GM18511 (cell line): ENCODE measurements at regions not wholly inside any gene's neighbourhood (a gene's known extent, or its start where the extent isn't known, plus 50 kb on each side); places are given as distances from the start of the nearest gene placed in this dataset.
"Not testable (repeated sequence)": the region's sequence is repeated elsewhere in the genome, so short reads cannot be mapped to it uniquely, and the experiment has no call there.

Experiments
- ATAC-seq: cut with Tn5 transposase; IDR thresholded peaks from one replicate; pipeline ENCODE4 v1.9.1; 2021; ENCODE audit warnings: mild to moderate bottlenecking, moderate library complexity; ENCODE audit not compliant: unreplicated experiment

DNA sequence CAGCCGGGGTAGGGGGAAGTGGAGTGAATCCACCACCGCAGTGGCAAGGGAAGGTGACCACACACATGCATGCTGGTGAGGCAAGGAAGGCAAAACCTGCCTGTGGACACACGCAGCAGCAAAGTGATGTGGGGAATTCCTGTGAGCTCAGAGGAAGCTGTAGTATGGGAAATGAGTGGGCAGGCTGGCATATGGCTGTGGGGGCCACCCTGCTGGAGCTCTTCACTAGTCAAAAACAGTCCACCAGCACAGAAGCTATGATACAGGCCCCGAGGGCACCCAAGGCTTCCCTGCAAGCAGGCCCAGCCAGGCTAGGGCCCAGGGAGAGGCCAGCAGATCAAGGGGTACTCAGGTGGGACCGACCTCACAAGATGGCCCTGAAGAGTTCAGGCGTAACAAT is 239.1 kb downstream of the CHM start:
- no peak for ATAC-seq

DNA sequence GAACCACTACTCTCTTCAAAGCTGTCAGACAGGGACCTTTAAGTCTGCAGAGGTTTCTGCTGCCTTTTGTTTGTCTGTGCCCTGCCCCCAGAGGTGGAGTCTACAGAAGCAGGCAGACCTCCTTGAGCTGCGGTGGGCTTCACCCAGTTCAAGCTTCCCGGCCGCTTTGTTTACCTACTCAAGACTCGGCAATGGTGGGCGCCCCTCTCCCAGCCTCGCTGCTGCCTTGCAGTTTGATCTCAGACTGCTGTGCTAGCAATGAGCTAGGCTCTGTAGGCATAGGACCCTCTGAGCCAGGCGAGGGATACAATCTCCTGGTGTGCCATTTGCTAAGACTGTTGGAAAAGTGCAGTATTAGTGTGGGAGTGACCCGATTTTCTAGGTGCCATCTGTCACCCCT is 275.0 kb downstream of the CHM start:
- not testable (repeated sequence) for ATAC-seq

DNA sequence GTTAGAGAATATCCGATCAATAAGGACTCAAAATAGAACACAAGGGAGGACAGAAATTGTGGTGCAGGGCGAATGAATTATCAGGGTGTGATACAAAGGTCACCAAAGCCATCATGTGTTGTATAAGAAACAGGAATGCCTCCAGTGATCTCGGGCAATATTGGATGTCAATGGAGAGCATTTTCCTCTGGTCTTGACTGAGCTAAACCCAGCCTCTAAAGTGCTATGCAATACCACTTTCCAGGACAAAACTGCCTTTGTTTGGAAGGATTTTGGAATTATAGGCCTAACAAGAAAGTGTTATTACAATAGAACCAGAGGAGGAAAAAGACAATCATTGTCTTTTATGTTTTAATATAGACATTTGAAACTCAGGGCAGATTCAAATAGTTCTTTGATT is 281.7 kb downstream of the CHM start:
- no peak for ATAC-seq

DNA sequence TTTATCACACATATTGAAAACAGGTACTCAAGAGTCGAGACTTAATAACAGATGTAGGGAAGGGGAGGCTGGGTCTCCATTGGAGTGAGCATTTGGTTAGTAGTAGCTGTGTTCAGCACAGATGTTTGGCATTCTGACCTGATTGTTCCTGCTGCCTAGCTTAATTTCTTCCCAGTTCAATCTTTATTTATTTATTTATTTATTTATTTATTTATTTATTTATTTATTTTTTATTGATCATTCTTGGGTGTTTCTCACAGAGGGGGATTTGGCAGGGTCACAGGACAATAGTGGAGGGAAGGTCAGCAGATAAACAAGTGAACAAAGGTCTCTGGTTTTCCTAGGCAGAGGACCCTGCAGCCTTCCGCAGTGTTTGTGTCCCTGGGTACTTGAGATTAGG is 324.3 kb downstream of the CHM start:
- ATAC-seq, result not testable (repeated sequence)

DNA sequence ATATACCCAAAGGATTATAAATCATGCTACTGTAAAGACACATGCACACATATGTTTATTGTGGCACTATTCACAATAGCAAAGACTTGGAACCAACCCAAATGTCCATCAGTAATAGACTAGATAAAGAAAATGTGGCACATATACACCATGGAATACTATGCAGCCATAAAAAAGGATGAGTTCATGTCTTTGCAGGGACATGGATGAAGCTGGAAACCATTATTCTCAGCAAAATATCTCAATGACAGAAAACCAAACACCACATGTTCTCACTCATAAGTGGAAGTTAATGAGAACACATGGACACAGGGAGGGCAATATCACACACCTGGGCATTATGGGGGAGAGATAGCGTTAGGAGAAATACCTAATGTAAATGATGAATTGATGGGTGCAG is 323.8 kb upstream of the POF1B start:
- ATAC-seq, result not testable (repeated sequence)

DNA sequence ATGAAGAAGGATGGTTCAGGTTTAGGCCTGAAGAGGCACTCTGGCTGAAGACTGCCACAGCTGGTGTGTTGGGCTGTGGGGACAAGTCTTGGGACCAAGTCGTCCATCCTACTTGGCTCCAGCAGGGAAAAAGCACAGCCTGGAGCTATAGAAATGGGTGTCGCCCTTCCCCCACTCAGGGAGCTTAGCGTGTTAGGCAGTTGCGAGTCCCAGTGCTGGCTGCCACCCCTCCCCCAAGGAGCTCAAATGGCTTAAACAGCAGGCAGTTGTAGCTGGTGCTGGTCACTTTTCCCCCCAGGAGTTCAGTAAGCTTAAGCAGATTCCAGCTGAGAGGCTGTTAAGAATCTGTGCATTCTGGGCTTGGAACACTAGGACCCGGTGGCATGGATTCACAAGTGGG is 319.5 kb upstream of the POF1B start:
- ATAC-seq, result no peak

DNA sequence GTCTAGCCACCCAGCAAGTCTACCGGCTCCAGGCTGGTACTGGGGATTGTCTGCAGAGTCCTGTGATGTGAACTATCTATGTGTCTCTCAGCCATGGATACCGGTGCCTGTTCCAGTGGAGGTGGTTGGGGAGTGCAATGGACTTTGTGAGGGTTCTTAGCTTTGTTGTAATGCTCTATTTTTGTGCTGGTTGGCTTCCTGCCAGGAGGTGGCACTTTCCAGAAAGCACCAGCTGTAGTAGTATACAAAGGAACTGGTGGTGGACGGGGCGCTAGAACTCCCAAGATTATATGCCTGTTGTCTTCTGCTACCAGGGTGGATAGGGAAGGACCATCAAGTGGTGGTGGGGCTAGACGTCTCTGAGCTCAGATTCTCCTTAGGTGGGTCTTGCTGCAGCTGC is 306.4 kb upstream of the POF1B start:
- ATAC-seq, result no peak

DNA sequence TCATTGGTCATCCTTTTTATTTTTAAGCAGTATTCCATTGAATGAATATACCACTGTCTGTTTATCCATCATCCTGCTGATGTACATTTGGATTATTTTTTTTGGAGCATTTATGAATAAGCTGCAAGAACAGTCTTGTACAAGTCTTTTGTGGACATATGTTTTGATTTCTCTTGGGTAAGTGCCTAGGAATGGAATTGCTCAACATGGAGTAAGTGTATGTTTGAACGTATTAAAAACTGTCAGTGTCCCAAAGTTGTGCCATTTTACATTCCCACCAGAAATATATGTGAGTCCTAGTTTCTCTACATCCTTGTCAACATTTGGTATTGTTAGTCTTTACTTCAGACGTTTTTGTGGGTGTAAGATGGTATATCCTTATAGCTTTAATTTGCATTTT is 287.0 kb upstream of the POF1B start:
- ATAC-seq, result no peak

DNA sequence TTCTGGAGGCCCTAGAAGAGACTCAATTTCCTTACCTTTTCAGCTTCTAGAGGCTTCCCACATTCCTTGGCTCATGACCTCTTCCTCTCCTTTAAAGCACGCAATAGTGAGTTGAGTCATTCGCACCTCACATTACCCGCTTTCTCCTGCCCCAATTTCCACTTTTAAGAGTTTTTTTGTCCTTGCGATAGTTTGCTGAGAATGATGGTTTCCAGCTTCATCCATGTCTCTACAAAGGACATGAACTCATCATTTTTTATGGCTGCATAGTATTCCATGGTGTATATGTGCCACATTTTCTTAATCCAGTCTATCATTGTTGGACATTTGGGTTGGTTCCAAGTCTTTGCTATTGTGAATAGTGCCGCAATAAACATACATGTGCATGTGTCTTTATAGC is 284.5 kb upstream of the POF1B start:
- ATAC-seq, result not testable (repeated sequence)

DNA sequence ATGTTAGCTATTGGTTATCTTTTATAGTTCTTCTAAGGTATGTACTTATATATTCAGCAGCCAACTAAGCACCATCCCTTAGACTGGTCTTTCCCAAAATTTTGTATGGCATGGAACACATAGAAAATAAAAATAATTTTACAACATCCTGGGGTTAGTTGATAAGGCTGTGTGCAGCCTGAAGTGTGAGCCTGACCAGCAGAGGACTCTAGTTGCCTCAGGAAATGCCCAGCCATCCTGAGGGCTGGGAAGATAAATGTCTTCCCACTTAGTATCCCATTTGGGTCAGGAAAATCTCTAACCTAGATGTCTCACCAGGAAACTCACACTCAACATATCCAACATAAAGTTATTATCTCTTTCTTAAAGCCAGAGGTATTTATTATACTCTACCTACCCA is 251.4 kb upstream of the POF1B start:
- ATAC-seq, result no peak

DNA sequence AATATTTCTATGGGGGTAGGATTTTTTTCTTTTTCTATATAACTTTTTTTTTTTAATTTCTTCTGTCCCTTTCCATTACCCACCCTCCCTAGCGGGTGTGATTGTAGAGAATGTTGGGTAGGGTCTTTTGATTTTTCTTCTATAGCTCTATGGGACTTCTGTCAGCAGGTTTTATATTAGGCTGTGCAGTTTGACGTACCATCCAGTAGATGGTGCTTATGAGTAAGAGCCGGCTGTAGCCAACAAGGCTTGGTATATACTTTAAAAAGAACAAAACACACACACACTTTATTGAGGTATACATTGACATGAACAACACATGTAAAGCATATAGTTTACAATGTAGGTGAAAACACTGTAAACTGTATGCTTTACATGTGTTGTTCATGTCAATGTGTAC is 247.9 kb upstream of the POF1B start:
- ATAC-seq, result no peak

DNA sequence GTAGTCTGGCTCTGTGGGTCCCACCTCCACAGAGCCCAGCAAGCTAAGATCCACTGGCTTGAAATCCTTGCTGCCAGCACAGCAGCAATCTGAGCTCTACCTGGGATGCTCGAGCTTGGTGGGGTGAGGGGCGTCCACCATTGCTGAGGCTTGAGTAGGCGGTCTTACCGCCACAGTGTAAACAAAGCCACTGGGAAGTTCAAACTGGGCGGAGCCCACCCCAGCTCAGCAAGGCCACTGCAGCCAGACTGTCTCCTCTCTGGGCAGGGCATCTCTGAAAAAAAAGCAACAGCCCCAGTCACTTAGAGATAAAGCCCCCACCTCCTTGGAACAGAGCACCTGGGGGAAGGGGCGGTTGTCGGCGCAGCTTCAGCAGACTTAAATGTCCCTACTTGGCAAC is 243.2 kb upstream of the POF1B start:
- no peak for ATAC-seq

DNA sequence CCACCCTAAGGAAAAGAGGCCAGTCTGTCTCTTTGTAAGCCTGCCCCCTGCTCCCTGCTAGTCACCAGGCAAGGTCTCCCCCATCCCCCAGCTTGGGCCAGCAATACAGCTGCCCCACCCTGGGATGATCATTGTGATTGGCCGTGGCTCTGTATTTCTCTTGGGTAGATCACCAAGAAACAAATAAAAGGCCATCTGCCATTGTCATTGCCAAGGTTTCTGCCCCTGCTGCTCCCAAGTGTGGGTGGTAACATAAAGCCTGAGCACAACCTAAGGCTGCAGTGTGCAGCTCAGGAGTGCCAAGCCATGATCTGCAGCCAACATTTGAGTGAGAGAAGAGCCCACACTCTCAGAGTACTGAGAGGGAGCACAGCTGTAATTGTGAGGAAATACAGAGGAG is 241.0 kb upstream of the POF1B start:
- ATAC-seq, result no peak

DNA sequence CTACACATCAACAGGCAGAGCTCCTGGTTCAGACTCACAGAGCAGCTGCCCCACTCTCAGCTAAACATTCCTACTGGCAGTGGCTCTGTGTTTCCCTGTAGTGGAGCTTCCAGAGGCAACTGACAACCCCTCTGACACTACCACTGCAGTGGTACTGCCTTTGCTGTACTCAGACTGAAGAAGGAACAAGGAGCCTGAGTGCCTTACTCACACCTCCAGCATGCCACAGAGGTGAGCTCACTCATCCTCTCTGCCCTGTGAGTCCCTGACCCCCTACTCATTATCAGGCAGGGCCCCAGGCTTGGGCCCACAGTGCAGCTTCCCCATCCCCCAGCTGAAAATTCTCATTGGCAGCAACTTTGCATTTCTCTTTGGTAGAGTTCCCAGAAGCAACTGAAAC is 240.5 kb upstream of the POF1B start:
- ATAC-seq, result no peak

DNA sequence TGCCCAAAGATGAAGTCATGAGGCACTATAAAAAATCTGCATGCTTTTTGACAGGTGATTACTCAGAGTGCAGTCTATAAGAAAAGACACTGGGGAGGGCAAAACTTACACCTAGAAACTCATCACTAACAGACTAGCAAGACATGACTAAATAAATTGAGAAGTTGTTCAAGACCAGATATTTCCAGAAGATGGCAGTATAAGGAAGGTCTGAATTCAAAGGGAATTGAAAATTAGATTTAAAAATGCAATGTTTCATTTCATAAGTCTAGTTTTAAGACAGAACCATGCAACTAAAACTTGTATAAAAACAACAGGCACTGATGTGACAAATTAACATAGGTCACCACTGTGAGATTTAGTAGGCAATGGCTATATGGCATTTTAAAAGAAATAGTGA is 232.5 kb upstream of the POF1B start:
- peak; percentile 62 for ATAC-seq

DNA sequence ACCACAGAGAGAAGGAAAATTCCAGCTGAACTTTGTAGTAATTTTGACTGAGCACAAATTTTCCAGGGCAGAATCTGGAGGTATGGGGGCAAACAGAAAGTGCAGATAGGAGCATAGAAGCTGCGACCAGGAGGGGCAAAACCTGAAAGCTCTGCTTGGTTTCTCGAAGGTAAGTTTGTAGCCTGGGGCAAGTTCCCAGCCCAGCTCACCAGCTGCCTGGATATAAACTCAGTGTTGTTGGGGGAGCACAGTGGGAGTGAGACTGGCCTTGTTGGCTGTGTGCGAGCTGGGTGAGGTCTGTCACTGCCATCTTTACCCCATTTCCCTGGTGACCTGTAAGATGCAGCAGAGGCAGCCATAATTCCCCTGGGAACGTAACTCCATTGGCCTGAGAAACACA is 213.5 kb upstream of the POF1B start:
- no peak for ATAC-seq

DNA sequence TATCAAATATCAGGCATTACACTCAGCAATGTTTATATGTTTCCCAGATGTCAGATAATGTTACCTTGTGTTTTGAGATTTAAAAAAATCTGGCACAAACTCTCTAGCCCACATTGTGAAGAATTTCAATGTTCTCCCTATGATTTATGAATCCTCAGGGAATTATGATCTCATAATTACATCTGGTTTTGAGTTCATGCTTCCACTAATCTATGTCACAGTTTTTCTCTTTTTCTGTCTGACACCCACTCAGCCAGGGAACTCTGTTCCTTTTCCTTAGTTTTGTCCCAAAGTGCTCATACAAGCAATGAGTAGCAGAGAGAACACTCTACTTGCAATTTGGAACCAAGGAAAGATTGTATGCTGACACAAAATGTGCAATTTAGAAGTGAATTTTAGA is 212.1 kb upstream of the POF1B start:
- ATAC-seq, result no peak

DNA sequence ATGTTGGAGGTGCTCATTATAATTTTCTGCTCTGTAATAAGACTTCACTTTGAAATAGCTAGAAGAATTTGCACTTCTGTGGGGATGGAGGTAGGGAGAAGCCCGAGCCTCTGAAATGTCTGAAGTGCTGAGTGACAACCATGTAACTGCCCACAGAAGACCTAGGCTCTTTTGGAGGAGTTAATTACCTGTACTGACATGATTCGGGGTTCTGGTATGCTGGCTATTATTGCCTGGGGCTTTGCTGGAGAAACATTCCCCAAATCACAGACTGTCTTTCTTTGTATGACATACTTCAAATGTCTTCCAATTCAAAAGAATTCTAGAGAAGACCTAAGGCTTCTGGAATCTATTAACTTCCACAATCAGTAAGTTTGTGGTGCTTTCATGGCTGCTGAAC is 211.2 kb upstream of the POF1B start:
- no peak for ATAC-seq

DNA sequence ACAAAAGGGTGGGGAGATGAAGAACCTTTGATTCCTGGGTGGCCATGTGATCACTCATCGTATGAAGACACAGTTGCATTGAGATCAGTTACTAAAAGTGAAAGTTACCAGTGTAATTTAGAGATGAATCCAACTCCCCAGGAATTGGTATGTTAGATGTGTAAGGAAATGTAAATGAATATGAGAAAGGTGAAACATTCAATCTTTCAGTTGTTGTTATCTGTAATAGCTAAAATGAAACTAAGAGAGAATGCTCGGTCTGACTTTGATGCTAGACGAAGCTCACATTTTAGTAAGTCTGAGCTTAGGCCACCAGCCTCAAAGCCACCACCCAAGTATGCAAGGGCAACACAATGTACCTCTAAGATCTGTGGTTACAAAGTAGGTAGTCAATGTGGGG is 194.3 kb upstream of the POF1B start:
- ATAC-seq, result no peak

DNA sequence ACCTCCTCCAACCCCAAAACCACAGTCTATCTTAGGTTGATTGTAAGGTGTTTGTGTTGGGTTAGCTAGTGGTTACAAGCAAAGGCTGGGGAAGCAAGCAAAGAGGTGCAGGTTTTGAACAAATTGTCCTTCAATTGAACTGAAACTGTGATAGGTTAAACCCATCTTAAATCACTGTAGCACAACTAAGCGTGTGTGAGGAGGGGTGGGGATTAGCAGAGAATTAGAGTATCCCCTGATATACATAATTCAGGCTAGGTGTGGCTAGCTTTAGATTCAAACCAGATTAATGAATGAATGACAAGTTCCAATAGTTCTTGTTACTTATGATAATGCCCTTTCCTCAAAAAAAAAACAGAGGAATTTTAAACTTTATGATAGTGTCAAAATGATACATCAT is 191.0 kb upstream of the POF1B start:
- ATAC-seq, result no peak

DNA sequence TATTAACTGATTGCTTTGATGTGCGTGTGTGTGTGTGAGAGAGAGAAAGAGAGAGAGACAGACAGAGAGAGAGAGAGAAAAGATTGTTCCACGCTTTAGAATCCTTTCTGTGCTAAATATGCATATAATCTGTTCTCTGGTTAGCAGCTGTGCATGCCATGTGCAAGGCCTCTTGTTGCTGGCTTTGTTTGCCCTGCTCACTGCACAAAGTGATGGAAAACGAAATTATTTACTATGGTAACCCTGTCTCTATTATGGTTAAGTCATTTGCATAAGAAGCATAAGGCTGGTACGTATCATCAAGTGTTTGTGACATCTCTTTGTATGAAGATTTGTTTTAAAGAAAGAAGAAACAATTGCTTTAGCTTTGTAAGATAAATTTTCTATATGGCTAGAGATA is 190.2 kb upstream of the POF1B start:
- no peak for ATAC-seq

DNA sequence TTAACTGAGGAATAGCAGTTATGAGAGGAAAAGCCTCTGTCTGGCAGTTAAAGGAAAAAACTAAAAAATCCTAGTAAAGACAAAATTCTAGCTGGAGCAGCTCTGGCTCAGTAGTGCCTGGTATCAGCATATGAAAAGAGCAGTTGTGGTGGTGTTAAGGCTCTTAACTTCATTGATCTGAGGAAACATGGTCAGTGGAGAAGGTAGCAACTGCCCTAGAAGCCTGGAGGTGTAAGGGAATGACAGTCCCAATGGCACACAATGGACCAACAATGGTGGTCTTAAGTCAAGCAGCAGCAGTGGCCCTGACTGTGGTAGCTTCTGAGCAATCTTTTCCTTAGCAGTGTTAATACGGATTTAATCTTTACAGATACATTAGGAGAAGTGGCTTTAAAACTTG is 189.6 kb upstream of the POF1B start:
- ATAC-seq, result no peak

DNA sequence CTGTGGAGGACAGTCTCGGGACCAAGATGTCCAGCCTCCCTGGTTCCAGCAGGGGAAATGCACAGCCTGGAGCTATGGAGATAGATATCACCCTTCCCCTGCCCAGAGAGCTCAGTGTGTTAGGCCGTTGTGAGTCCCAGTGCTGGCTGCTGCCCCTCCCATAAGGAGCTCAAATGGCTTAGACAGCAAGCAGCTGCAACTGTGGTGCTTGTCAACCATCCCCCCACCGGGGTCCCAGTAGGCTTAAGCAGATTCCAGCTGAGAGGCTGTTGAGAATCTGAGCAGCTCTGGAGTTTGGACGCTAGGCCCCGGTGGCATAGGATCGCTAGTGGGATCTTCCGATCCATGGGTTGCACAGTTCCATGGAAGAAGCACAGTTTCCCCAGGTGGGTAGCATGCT is 181.8 kb upstream of the POF1B start:
- ATAC-seq, result no peak

DNA sequence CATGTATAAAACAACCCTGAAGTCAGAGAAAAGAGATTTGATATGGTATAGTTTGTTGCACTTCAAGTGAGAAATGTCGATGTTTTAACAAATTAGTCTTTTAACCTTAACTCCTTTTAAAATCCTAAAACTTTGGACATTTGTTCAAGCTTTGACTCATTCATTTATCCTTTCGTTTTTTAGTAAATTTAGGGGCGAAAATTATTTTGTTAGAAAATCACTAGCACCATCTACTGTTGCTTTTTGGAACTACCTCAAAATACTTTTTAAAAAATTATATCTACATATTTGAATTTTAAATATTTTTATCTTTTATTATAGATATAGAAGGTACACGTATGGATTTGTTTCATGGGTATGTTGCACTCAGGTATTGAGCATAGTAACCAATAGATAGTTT is 165.1 kb upstream of the POF1B start:
- ATAC-seq, result no peak
